ENCODE measurements at regions not wholly inside any gene's neighbourhood (a gene's known extent, or its start where the extent isn't known, plus 50 kb on each side); places are given as distances from the start of the nearest gene placed in this dataset.

- TF ChIP-seq CTCF (conservative IDR thresholded peaks at IDR 0.05; ENCODE audit: low read length) = no peak
- TF ChIP-seq EZH2phosphoT487 (IDR thresholded peaks at IDR 0.05; ENCODE audit: borderline replicate concordance, low read depth, low read length) = no peak
Observed at GRCh38 chr6:90397929-90398674, 101.5 kb upstream of the BACH2 start.
